IgD-negative memory B cell (primary cell): ENCODE measurements at regions not wholly inside any gene's neighbourhood (a gene's known extent, or its start where the extent isn't known, plus 50 kb on each side); places are given as distances from the start of the nearest gene placed in this dataset.

Source experiments
- H3K27ac Mint-ChIP-seq, 3 donors: one replicate each; pipeline ENCODE4 v1.8.0; 2020 to 2022; ENCODE audit warnings: mild to moderate bottlenecking in 3 of 3, mixed read lengths in 3 of 3, moderate library complexity in 1 of 3
- H3K27me3 Mint-ChIP-seq: one replicate; pipeline ENCODE4 v1.8.0; 2021; ENCODE audit warnings: mixed read lengths
- H3K36me3 Mint-ChIP-seq: one replicate; pipeline ENCODE4 v1.8.0; 2020; ENCODE audit warnings: mild to moderate bottlenecking, mixed read lengths
- H3K4me1 Mint-ChIP-seq, 3 donors: one replicate each; pipeline ENCODE4 v1.8.0; 2020 to 2022; ENCODE audit warnings: mixed read lengths in 3 of 3, mild to moderate bottlenecking in 1 of 3
- H3K4me3 Mint-ChIP-seq, 4 donors: one replicate each; pipeline ENCODE4 v1.8.0; 2020 to 2022; ENCODE audit warnings: mild to moderate bottlenecking in 4 of 4, mixed read lengths in 4 of 4, moderate library complexity in 3 of 4
- H3K9me3 Mint-ChIP-seq, 3 donors: one replicate each; pipeline ENCODE4 v1.8.0; 2020 to 2021; ENCODE audit warnings: mixed read lengths in 3 of 3, mild to moderate bottlenecking in 1 of 3

DNA sequence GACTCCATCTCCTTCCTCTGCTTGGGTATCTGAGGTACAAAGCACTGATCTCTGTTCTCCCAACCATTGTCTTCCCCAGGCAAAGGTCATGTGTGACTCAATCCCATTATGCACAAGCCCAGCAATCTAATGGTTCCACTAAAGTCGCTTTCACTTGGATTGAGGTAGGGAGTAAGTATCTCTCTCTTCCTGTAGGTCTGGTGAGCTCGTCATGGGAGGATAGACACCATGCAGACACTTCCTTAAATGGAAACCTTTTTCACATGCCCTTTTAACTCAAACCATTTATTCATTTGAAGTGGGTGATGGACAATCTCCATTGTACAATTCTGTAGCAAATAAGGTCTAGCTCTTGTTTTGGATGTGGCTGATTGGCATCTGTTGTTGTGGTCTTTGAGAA is 245.2 kb upstream of the CLNK start:
- H3K36me3 Mint-ChIP-seq, result peaks cover 3% of the 10 kb centered on the region
- H3K27me3 Mint-ChIP-seq, result no peaks in the 10 kb centered on the region
- H3K27ac Mint-ChIP-seq, result no peak overlapping the region
- peaks cover 1 to 11% (median 4%) of the 10 kb centered on the region in 3 donors for H3K4me1 Mint-ChIP-seq
- H3K4me3 Mint-ChIP-seq, result no peak overlapping the region
- H3K9me3 Mint-ChIP-seq, result peaks cover 0 to 2% (median 0%) of the 10 kb centered on the region in 3 donors

DNA sequence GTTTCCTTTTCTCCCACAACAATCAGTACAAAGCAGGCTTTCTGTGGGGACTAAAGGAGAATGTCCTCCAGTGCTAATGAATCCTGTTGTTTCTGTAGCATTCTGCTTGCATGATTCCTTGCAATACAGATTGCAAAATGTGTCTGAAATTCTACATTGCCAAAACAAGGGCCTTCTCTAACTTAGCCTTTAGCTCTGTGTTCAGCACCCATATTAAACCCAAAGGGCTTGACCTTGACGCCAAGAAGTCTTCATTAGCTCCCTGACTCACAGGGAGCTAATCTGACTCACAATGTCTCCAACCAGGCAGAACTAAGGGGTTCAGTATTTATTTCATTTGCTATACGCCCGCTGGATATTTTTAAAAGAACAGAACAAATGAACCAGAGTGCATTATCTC is 241.4 kb upstream of the CLNK start:
- H3K27ac Mint-ChIP-seq, result no peak overlapping the region
- H3K36me3 Mint-ChIP-seq, result peaks cover 2% of the 10 kb centered on the region
- H3K27me3 Mint-ChIP-seq, result no peaks in the 10 kb centered on the region
- peaks cover 0 to 8% (median 4%) of the 10 kb centered on the region in 3 donors for H3K4me1 Mint-ChIP-seq
- H3K9me3 Mint-ChIP-seq, result peaks cover 0 to 2% (median 0%) of the 10 kb centered on the region in 3 donors
- H3K4me3 Mint-ChIP-seq, result no peak overlapping the region

DNA sequence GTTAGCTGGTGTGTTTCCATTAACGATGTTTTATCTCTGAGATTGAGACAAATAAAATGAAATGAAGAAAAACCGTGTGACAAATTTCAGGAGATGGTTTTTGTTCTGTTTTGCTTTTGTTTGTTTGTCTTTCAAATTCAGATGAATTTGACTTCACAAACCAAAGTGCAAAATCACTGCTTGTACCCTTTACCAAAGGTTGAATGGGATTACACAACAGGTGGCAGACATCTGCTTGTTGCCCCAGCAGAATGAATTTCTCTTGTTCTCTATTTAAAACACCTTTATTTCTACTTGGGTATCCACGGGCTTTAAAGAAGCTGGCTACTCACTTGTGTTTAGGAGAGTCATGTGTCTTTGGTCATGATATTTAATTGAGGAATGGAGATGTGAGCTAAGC is 239.7 kb upstream of the CLNK start:
- no peak overlapping the region for H3K27ac Mint-ChIP-seq
- no peaks in the 10 kb centered on the region for H3K27me3 Mint-ChIP-seq
- peaks cover 2% of the 10 kb centered on the region for H3K36me3 Mint-ChIP-seq
- no peaks in the 10 kb centered on the region for H3K4me1 Mint-ChIP-seq
- H3K9me3 Mint-ChIP-seq, result peaks cover 0 to 2% (median 0%) of the 10 kb centered on the region in 3 donors
- no peak overlapping the region for H3K4me3 Mint-ChIP-seq

DNA sequence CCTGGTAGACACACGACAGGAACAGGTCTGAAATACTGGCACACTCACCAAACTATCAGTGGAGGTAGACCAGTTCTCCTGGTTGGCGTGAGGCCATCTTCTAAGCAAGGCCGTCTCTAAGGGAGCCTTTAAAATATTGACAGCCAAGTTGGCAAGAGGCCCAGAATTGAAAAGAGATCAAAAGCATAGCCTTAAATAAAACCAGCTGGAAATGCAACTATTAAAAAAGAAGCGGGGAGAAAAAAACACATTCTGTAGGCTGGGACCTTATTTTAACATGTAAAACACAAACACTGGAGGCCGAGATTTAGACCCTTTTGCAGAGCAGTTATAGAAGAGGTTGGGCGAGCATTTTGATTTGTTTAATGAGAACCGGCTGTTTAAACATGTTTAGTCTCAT is 233.0 kb upstream of the CLNK start:
- Mint-ChIP-seq H3K36me3 (no peaks in the 10 kb centered on the region), H3K9me3 (peaks cover 0 to 2% (median 0%) of the 10 kb centered on the region in 3 donors), H3K4me3 (no peak overlapping the region), H3K27me3 (no peaks in the 10 kb centered on the region), H3K27ac (no peak overlapping the region), H3K4me1 (no peaks in the 10 kb centered on the region)

DNA sequence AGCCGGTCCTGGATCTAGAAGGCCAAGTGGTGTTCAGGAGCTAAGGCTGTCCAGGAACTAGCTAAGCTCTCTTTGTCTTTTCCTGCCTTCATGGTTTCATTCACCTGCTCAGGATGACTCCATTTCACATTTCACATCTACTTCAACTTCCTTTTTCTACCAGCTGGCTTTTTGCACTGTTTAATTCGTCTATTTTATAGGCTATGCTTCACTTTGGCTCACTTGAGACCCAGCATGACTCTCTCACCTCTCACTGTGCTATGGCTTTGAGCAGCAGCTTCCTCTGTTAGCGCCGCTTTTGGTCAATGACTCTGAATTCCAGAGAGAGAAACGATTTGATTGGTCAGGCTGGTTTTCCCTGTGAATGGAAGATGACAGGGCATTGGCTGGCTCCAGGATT is 213.5 kb upstream of the CLNK start:
- H3K4me3 Mint-ChIP-seq, result peak overlapping the region in 2 of 4 donors; percentile 3 to 10
- H3K9me3 Mint-ChIP-seq, result peaks cover 0 to 2% (median 0%) of the 10 kb centered on the region in 3 donors
- H3K4me1 Mint-ChIP-seq, result peaks cover 10 to 16% (median 11%) of the 10 kb centered on the region in 3 donors
- H3K36me3 Mint-ChIP-seq, result peaks cover 2% of the 10 kb centered on the region
- no peaks in the 10 kb centered on the region for H3K27me3 Mint-ChIP-seq
- H3K27ac Mint-ChIP-seq, result no peak overlapping the region

DNA sequence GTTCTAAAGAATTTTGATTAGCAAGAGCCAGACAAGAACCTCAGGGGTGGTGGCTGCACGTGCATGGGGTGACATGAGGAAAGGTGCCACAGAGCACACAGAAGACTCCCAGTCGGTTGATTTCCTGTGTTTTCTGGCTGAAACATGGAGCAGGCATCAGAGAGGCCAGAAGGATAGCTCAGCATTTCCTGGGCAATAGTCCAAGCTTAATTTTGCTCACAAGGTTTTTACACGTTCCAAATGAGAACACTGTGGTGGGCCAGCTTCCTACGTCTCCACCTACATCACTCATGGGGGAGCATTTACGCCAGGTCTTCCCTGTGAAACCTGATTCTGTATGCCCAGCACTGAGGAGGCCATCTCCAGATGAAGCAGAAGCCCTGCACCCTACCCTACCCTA is 212.5 kb upstream of the CLNK start:
- Mint-ChIP-seq H3K36me3 (peaks cover 2% of the 10 kb centered on the region), H3K4me3 (no peak overlapping the region), H3K27me3 (no peaks in the 10 kb centered on the region), H3K27ac (peak overlapping the region in 1 of 3 donors; percentile 8), H3K4me1 (peaks cover 11 to 17% (median 13%) of the 10 kb centered on the region in 3 donors), H3K9me3 (peaks cover 0 to 2% (median 0%) of the 10 kb centered on the region in 3 donors)

DNA sequence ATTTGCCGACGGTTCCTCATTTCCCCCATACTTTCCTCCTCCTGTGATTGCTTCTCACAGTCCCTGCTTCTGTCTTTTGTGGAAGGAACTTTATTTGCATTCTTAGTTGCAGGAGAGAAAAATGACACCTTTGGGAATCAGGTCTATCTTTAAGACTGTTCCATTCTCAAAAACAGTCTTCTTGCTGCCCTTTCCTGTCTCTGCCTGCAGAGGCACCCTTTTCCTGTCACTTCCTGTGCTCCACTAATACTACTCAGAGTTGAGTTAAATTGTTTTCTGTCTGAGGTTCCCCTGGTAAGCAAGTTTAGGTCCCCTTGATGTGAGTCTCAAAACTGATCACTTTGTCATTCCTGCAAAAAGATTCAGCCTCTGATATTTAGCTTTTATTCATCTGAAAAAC is 208.8 kb upstream of the CLNK start:
- Mint-ChIP-seq H3K9me3 (no peaks in the 10 kb centered on the region), H3K27ac (no peak overlapping the region), H3K36me3 (no peaks in the 10 kb centered on the region), H3K4me1 (peaks cover 11 to 13% (median 13%) of the 10 kb centered on the region in 3 donors), H3K4me3 (peak overlapping the region in 2 of 4 donors; percentile 10 to 78), H3K27me3 (no peaks in the 10 kb centered on the region)

DNA sequence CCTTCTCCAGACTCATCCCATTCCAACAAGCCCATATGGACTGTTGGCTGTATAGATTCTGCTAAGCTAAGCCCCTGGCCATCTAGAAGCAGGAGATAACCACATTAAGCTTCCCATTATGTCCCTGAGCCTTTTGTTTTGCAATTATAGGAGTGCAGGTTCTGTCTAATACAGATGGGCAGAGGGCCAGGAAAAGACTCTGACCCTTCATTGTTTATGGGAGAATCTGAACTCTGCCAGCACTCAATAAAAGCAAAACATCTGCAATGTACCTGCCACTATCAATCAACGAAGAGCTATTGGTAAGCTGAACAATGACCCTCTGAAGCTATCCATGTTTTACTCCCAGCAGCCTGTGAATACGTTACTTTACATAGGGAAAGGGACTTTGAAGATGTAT is 207.3 kb upstream of the CLNK start:
- H3K9me3 Mint-ChIP-seq, result no peaks in the 10 kb centered on the region
- H3K27me3 Mint-ChIP-seq, result no peaks in the 10 kb centered on the region
- no peak overlapping the region for H3K27ac Mint-ChIP-seq
- H3K36me3 Mint-ChIP-seq, result no peaks in the 10 kb centered on the region
- H3K4me3 Mint-ChIP-seq, result no peak overlapping the region
- H3K4me1 Mint-ChIP-seq, result peaks cover 5 to 9% (median 7%) of the 10 kb centered on the region in 3 donors

DNA sequence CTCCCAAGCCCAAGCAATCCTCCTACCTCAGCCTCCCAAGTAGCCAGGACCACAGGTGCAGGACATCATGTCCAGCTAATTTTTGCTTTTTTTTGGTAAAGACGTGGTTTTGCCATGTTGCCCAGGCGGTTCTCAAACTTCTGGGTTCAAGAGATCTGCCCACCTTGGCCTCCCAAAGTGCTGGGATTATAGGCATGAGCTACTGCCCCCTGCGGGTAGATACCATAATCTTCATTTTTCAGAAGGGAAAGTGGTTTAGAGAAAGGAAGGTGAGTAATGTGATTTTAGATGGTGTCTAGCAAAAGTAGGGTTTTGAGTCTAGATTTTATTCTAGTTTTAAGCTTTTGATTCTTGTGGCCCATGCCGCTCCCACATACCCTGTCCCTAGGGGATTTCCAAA is 205.3 kb upstream of the CLNK start:
- H3K36me3 Mint-ChIP-seq, result no peaks in the 10 kb centered on the region
- H3K27ac Mint-ChIP-seq, result no peak overlapping the region
- H3K4me3 Mint-ChIP-seq, result no peak overlapping the region
- H3K27me3 Mint-ChIP-seq, result no peaks in the 10 kb centered on the region
- H3K4me1 Mint-ChIP-seq, result peaks cover 5 to 9% (median 7%) of the 10 kb centered on the region in 3 donors
- no peaks in the 10 kb centered on the region for H3K9me3 Mint-ChIP-seq

DNA sequence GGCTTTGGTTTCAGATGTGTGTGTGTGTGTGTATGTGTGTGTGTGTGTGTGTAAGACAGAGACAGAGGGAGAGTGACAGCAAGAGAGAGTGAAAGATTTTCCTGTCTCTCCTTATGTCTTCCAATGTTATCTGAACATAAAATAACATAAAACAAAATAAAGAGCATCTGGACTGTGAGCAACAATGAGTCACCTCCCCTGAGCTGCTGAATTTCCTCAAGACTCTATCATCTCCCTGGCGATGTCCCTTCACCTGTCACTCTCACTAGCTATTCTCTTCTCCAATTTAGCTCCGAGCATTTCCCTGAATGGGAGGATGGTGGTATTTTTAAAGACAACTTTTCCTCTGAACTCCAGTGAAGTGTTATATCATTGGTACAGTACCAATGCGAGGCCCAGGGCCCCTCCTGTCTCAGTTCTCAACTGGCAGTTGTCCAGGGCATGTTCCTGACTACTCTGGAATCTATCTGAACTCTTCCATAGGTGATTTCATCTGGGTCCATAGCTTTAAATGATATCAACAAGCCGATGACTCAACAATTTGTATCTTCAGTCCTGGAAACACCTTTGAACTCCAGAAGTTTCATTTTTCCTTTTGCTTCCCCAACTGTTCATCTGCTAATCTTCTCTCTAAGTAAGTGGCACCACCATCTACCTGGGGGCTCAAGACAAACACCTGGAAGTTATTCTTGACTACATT is 195.0 kb upstream of the CLNK start:
- Mint-ChIP-seq H3K9me3 (no peaks in the 10 kb centered on the region), H3K4me1 (peaks cover 3 to 4% (median 4%) of the 10 kb centered on the region in 3 donors), H3K4me3 (no peak overlapping the region), H3K36me3 (no peaks in the 10 kb centered on the region), H3K27me3 (no peaks in the 10 kb centered on the region), H3K27ac (no peak overlapping the region)

DNA sequence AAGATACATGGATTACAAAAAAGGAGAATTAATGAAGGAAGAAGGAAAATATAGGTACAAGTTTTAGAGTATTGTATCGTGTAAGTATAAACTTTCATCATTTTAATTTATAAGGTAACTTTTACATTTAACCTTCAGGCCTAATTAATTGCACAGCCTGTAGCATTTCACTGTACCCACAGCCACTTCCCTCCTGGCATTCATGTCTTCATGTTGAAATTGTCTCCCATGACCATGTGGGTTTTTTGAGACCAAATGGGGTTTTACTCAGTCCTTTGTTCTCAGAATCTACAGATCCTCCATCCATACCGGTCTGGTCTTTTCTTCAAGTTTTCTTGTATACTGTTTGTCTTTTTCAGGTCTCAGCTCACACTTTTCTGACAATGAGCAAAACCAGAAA is 194.3 kb upstream of the CLNK start:
- Mint-ChIP-seq H3K27ac (no peak overlapping the region), H3K36me3 (peaks cover 1% of the 10 kb centered on the region)

DNA sequence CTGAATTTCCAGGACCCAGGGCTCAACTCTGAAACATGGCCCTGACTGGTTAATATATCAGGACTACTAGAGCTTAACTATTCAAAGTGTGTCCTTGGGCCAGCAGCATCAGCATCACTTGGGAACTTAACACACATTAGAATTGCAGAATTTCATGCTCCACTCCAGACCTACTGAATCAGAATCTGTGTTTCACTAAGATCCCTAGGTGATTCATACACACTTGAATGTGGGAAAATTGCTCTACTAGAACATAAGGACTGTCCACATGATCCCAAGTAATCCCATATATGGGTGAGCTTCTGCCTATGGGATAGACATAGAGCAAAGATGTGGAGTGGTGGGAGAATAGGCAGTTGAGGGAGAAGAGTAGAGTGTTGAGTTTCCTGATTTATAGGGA is 192.5 kb upstream of the CLNK start:
- Mint-ChIP-seq H3K36me3 (peaks cover 1% of the 10 kb centered on the region), H3K27me3 (no peaks in the 10 kb centered on the region), H3K27ac (no peak overlapping the region), H3K4me3 (no peak overlapping the region), H3K4me1 (peaks cover 3 to 7% (median 4%) of the 10 kb centered on the region in 3 donors), H3K9me3 (peaks cover 0 to 1% (median 0%) of the 10 kb centered on the region in 3 donors)

More for the DNA sequence above, 194.3 kb upstream of the CLNK start:
- peaks cover 3 to 4% (median 4%) of the 10 kb centered on the region in 3 donors for H3K4me1 Mint-ChIP-seq
- H3K4me3 Mint-ChIP-seq, result no peak overlapping the region
- H3K9me3 Mint-ChIP-seq, result no peaks in the 10 kb centered on the region
- no peaks in the 10 kb centered on the region for H3K27me3 Mint-ChIP-seq

DNA sequence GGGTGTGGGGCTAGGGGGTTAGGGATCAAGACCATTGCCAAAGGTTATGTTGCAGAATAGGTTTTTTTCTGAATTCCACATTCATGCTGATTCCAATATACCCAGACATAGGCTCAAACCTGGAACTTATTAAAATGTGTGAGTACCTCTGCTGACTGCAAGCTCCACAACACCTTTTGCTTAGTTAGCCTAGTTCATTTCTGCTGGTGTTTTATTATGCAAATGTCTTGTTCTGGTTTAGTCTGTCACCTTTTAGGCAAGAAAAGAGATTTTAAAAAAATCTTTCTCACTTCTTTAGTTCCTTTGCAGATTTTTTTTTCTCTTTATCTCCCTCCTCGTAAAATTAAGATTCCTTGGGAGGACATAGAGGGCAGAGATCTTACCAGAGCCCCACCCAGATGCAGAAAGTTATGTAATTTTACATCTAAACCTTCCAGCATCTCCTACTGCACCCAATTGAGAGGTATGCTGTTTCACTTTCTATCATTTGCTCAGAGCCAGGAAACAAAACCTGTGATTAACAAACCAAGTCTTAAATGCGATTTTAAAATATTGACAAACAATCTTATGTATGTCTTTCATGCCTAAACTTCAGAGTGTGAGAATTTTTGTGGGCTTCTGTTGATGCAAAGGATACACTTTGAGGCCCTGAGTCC is 190.7 kb upstream of the CLNK start:
- peaks cover 0 to 3% (median 1%) of the 10 kb centered on the region in 3 donors for H3K9me3 Mint-ChIP-seq
- H3K4me1 Mint-ChIP-seq, result peaks cover 4 to 7% (median 5%) of the 10 kb centered on the region in 3 donors
- H3K27me3 Mint-ChIP-seq, result no peaks in the 10 kb centered on the region
- peaks cover 1% of the 10 kb centered on the region for H3K36me3 Mint-ChIP-seq
- H3K4me3 Mint-ChIP-seq, result no peak overlapping the region
- no peak overlapping the region for H3K27ac Mint-ChIP-seq

DNA sequence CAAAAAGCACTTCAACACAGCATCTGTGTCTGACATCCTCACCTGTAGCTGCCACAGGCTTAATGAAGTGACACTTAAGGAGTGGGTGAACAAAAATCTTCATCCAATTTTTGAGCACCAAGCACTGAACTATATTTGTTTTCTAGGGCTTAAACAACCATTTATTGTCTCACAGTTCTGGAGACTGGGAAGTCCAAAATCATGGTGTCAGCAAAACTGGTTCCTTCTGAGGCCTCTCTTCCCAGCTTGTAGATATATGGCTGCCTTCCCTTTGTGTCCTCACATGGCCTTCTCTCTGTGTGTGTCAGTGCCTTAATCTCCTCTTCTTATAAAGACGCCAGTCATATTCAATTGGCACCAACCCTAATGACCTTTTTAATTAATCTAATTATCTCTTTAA is 189.2 kb upstream of the CLNK start:
- no peak overlapping the region for H3K4me3 Mint-ChIP-seq
- no peak overlapping the region for H3K27ac Mint-ChIP-seq
- H3K36me3 Mint-ChIP-seq, result peaks cover 1% of the 10 kb centered on the region
- H3K27me3 Mint-ChIP-seq, result no peaks in the 10 kb centered on the region
- H3K9me3 Mint-ChIP-seq, result peaks cover 0 to 3% (median 1%) of the 10 kb centered on the region in 3 donors
- peaks cover 4 to 7% (median 5%) of the 10 kb centered on the region in 3 donors for H3K4me1 Mint-ChIP-seq

DNA sequence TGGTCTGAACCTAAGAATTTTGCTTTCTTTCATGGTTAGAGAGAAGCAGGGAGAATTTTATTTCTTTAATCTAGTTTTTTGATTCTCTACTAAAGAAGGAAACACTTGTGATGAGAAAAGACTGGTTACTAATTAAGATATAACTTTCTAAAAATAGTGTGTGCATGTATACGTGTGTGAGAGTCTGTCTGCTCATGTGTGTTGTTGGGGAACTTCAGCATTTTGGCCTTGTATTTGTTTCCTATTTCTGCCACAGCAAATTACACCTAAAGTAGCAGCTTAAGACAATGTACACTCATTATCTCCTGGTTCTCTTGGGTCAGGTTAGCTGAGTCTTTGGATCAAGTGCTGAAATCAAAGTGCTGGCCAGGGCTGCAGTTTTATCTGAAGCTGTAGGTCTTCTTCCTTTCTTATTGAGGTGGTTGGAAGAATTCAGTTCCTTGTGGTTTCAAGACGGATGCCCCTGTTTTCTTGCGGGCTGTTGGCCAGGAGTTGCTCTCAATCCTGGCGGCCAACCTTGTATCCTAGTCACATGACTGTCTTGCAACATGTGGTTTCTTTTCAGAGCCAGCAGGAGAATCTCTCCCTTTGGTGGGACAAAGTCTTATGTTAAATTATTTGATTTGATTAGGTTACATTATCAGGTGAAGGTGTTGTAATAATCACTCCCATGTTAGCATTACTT is 188.4 kb upstream of the CLNK start:
- Mint-ChIP-seq H3K27me3 (no peaks in the 10 kb centered on the region), H3K27ac (no peak overlapping the region), H3K36me3 (peaks cover 1% of the 10 kb centered on the region), H3K4me3 (no peak overlapping the region), H3K9me3 (peaks cover 0 to 4% (median 3%) of the 10 kb centered on the region in 3 donors), H3K4me1 (peaks cover 4 to 7% (median 5%) of the 10 kb centered on the region in 3 donors)
